Tibial nerve (tissue), 4 donors: ENCODE measurements at regions not wholly inside any gene's neighbourhood (a gene's known extent, or its start where the extent isn't known, plus 50 kb on each side); places are given as distances from the start of the nearest gene placed in this dataset.
"Not testable (repeated sequence)": the region's sequence is repeated elsewhere in the genome, so short reads cannot be mapped to it uniquely, and the experiment has no call there.

Source experiments
- DNase-seq, 2 donors: peaks; one replicate each; pipeline ENCODE4 v3.0.0-alpha.2; 2019; ENCODE audit warnings: low spot score in 2 of 2
- H3K27ac ChIP-seq, 4 donors: fragments of 200-600 bp; sonication (generic) in 3 of 4; one replicate each; pipeline ENCODE4 v1.5.1; 2017 to 2019; ENCODE audit warnings: mild to moderate bottlenecking in 1 of 4
- H3K27me3 ChIP-seq, 2 donors: fragments of 200-600 bp; sonication (generic) in 1 of 2; one replicate each; pipeline versions ENCODE4 v1.5.1 to v1.6.0; 2017 to 2019
- H3K36me3 ChIP-seq, 3 donors: fragments of 200-600 bp; sonication (generic); one replicate each; pipeline ENCODE4 v1.5.1; 2018 to 2019
- H3K4me1 ChIP-seq, 4 donors: fragments of 200-600 bp; sonication (generic) in 3 of 4; one replicate each; pipeline ENCODE4 v1.5.1; 2017 to 2019
- H3K4me3 ChIP-seq, 4 donors: fragments of 200-600 bp; sonication (generic) in 3 of 4; one replicate each; pipeline ENCODE4 v1.5.1; 2017 to 2019; ENCODE audit warnings: mild to moderate bottlenecking in 1 of 4, moderate library complexity in 1 of 4
- H3K9me3 ChIP-seq, 4 donors: fragments of 200-600 bp; sonication (generic) in 3 of 4; one replicate each; pipeline ENCODE4 v1.5.1; 2017 to 2019
- EP300 ChIP-seq, 2 donors: sonication (generic); formaldehyde crosslinking; IDR thresholded peaks; one replicate each; pipeline ENCODE4 v1.6.1; 2017; ENCODE audit warnings: antibody characterized with exemption in 2 of 2, mild to moderate bottlenecking in 1 of 2
- POLR2A ChIP-seq, 2 donors: fragments of 450-650 bp; IDR thresholded peaks; one replicate each; pipeline ENCODE4 v1.6.1; 2017; ENCODE audit warnings: antibody characterized with exemption in 2 of 2, mild to moderate bottlenecking in 2 of 2, moderate library complexity in 2 of 2
- WGBS, 2 donors: methylation state at CpG; one replicate each; pipeline ENCODE4 v1.1.5; 2018; 5-methylcytosine and 5-hydroxymethylcytosine counted together
- TF ChIP-seq, protein P1 (sequence below), 5 experiments: fragments of 200-600 bp in 3 of 5; fragments of 450-650 bp in 2 of 5; sonication (generic) in 3 of 5; IDR thresholded peaks; one replicate each; pipeline ENCODE4 v1.5.1; 2016 to 2019; ENCODE audit warnings: antibody characterized with exemption in 5 of 5, mild to moderate bottlenecking in 3 of 5, moderate library complexity in 2 of 5

GRCh38 chr5:69007726-69008368, 86.0 kb upstream of the SLC30A5 start:
- Histone ChIP-seq H3K27me3 (no peaks in the 10 kb centered on the region), H3K27ac (no peak overlapping the region), H3K9me3 (no peaks in the 10 kb centered on the region), H3K4me3 (no peak overlapping the region), H3K4me1 (peaks cover 0 to 3% (median 0%) of the 10 kb centered on the region in 4 donors), H3K36me3 (no peaks in the 10 kb centered on the region)
- WGBS, 2 donors: 13 to 19% methylated on average over 4 of the region's 4 CpGs
- DNase-seq: peak; percentile 60 to 85
- TF ChIP-seq POLR2A (IDR thresholded peaks at IDR 0.05) (no peak), EP300 (IDR thresholded peaks at IDR 0.05) (no peak)
- TF ChIP-seq, protein P1, sequence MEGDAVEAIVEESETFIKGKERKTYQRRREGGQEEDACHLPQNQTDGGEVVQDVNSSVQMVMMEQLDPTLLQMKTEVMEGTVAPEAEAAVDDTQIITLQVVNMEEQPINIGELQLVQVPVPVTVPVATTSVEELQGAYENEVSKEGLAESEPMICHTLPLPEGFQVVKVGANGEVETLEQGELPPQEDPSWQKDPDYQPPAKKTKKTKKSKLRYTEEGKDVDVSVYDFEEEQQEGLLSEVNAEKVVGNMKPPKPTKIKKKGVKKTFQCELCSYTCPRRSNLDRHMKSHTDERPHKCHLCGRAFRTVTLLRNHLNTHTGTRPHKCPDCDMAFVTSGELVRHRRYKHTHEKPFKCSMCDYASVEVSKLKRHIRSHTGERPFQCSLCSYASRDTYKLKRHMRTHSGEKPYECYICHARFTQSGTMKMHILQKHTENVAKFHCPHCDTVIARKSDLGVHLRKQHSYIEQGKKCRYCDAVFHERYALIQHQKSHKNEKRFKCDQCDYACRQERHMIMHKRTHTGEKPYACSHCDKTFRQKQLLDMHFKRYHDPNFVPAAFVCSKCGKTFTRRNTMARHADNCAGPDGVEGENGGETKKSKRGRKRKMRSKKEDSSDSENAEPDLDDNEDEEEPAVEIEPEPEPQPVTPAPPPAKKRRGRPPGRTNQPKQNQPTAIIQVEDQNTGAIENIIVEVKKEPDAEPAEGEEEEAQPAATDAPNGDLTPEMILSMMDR (IDR thresholded peaks at IDR 0.05): peak; percentile 53 to 66 (median 61)

DNA sequence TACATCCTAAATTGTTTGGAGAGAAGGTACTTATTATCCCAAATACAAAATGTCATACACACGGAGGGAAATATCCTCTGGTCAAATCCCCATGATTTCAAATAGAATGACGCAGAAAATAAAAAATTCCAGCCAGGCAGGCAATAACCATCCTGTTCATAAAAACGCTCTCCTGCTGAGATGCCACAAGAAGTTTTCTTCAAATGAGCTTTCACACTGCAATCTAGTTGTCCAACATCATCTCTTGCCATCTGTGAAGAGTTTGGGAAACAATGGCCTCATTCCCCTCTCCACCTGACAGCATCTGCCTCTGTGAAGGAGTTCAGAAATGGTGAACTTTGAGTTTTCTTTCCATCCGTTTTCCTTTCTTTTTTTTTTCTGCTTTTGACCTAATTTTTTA, 83.3 kb upstream of the SLC30A5 start:
- 72 to 75% methylated on average over 4 of the region's 4 CpGs for WGBS, 2 donors
- Histone ChIP-seq H3K4me1 (peaks cover 0 to 3% (median 0%) of the 10 kb centered on the region in 4 donors), H3K36me3 (no peaks in the 10 kb centered on the region), H3K4me3 (no peak overlapping the region), H3K9me3 (no peaks in the 10 kb centered on the region), H3K27ac (no peak overlapping the region), H3K27me3 (no peaks in the 10 kb centered on the region)
- no peak for DNase-seq
- TF ChIP-seq EP300 (IDR thresholded peaks at IDR 0.05): no peak
- TF ChIP-seq, protein P1 (IDR thresholded peaks at IDR 0.05): no peak
- no peak for TF ChIP-seq POLR2A (IDR thresholded peaks at IDR 0.05)

DNA sequence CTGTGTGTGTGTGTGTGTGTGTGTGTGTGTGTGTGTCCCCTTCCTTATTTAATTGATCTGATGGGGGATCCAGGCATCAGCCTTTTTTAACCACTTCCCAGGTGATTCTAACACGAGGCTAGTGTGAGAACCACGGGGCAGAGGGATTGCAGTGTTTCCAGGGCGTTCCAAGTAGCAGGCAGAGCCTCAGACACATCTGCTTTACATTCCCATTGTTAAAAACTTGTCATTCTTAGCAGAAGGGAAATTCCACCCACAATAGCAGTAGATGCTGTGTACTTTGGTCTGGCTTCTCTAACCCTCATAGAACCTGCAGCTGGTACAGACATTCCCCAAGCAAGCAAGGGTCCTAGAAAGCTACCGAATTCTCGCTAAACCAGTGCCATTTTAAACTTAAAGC, 81.9 kb upstream of the SLC30A5 start:
- TF ChIP-seq EP300 (IDR thresholded peaks at IDR 0.05) (no peak), POLR2A (IDR thresholded peaks at IDR 0.05) (no peak)
- TF ChIP-seq, protein P1 (IDR thresholded peaks at IDR 0.05): no peak
- Histone ChIP-seq H3K27me3 (no peaks in the 10 kb centered on the region), H3K27ac (no peak overlapping the region), H3K36me3 (no peaks in the 10 kb centered on the region), H3K4me3 (no peak overlapping the region), H3K9me3 (no peaks in the 10 kb centered on the region), H3K4me1 (peaks cover 0 to 3% (median 0%) of the 10 kb centered on the region in 4 donors)
- no peak for DNase-seq
- WGBS, 2 donors: 52 to 71% methylated on average over 5 of the region's 5 CpGs

DNA sequence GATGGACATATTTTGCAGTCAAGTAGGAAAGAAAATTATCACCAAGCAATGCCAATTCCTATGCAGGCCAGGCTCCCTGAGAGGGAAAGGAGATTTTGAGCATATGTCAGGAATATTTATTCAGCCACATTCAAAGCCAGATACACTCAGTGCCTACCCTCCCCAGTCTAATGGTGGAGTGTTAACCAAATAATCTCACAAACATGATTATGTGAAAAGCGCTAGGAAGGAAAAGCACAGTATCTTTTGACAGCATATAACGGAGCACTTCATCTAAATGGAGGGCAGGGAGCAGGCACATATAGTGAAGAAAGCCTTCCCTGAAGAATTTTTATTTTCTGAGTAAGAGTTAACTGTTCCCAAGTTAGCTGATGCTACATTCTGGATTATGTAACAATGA, 80.3 kb upstream of the SLC30A5 start:
- 93% methylated on average over 2 of the region's 2 CpGs for WGBS, 2 donors
- TF ChIP-seq, protein P1 (IDR thresholded peaks at IDR 0.05): no peak
- TF ChIP-seq POLR2A (IDR thresholded peaks at IDR 0.05) (no peak), EP300 (IDR thresholded peaks at IDR 0.05) (no peak)

GRCh38 chr5:69014007-69014406, 79.8 kb upstream of the SLC30A5 start:
- not testable (repeated sequence) for DNase-seq, H3K27ac ChIP-seq, H3K27me3 ChIP-seq, H3K4me3 ChIP-seq, H3K36me3 ChIP-seq, H3K4me1 ChIP-seq, H3K9me3 ChIP-seq
- WGBS, 2 donors: 90 to 95% methylated on average over 2 of the region's 2 CpGs

More for the DNA sequence above, 80.3 kb upstream of the SLC30A5 start:
- Histone ChIP-seq H3K4me3 (no peak overlapping the region), H3K4me1 (no peaks in the 10 kb centered on the region), H3K9me3 (no peaks in the 10 kb centered on the region), H3K27ac (no peak overlapping the region), H3K27me3 (no peaks in the 10 kb centered on the region), H3K36me3 (no peaks in the 10 kb centered on the region)
- DNase-seq: no peak
